ENCODE measurements at regions not wholly inside any gene's neighbourhood (a gene's known extent, or its start where the extent isn't known, plus 50 kb on each side); places are given as distances from the start of the nearest gene placed in this dataset.

GRCh38 chr12:63018273-63018672, 83.3 kb upstream of the PPM1H start:
- Histone ChIP-seq H3K9me3 (no peaks in the 10 kb centered on the region), H3K4me3 (ENCODE audit: control insufficient read depth in 1 of 2, extremely low read depth in 1 of 2, low read length in 1 of 2) (no peak overlapping the region), H3K27ac (ENCODE audit: low read length) (no peak overlapping the region), H3K4me1 (ENCODE audit: control insufficient read depth in 1 of 2, extremely low read depth in 1 of 2, insufficient read depth in 2 of 2, low read length in 2 of 2) (no peaks in the 10 kb centered on the region), H3K27me3 (replicated peaks in 1 of 2; ENCODE audit: control insufficient read depth in 2 of 2, extremely low read depth in 1 of 2, insufficient read depth in 2 of 2, low read length in 1 of 2) (no peaks in the 10 kb centered on the region), H3K36me3 (ENCODE audit: control insufficient read depth in 2 of 2, extremely low read depth in 1 of 2, insufficient read depth in 1 of 2, low read length in 1 of 2) (no peaks in the 10 kb centered on the region)
- CTCF ChIA-PET, result no interaction called here
- whole genome bisulfite sequencing (ENCODE audit: insufficient coverage), result no CpG with 5 or more reads among the region's 4 CpGs
- DNase-seq (no peak), ATAC-seq (replicated peaks in 1 of 4) (no peak)
- Mint-ChIP-seq H3K36me3 (no peaks in the 10 kb centered on the region), H3K4me3 (no peak overlapping the region), H3K4me1 (no peaks in the 10 kb centered on the region), H3K27ac (no peak overlapping the region), H3K27me3 (peaks cover 0 to 10% of the 10 kb centered on the region in 2 donors), H3K9me3 (no peaks in the 10 kb centered on the region)
- POLR2A ChIA-PET, result no interaction called here

DNA sequence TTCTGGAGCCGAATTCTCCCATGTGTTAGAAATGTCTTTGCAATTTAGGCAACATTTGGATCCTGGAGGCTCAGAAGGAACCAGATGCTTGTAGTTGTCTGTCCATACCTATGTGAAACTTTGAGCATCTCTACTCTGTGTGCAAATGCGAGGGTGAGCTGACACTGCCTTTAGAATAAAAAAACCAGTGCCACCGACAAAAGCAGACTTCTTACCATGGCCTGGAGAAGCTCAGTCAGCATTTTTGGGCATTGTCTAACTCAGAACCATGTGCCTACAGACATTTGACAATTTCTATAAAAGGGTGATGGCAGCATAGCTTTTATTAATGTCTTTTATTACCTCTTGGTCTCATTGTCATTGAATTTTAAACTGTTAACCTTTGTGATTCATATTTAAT, 78.4 kb upstream of the PPM1H start:
- CTCF ChIA-PET, result interaction anchor here in 1 of 2 donors (0.6 kb wide), 1 partner anchor 29 kb away, joined by 3 read pairs; no protein-coding TSS in a partner anchor
- POLR2A ChIA-PET, result no interaction called here
- Mint-ChIP-seq H3K9me3 (no peaks in the 10 kb centered on the region), H3K4me3 (no peak overlapping the region), H3K27ac (no peak overlapping the region), H3K4me1 (no peaks in the 10 kb centered on the region), H3K27me3 (no peaks in the 10 kb centered on the region), H3K36me3 (no peaks in the 10 kb centered on the region)
- DNase-seq, result no peak
- Histone ChIP-seq H3K27me3 (replicated peaks in 1 of 2; ENCODE audit: control insufficient read depth in 2 of 2, extremely low read depth in 1 of 2, insufficient read depth in 2 of 2, low read length in 1 of 2) (no peaks in the 10 kb centered on the region), H3K27ac (ENCODE audit: low read length) (no peak overlapping the region), H3K4me1 (ENCODE audit: control insufficient read depth in 1 of 2, extremely low read depth in 1 of 2, insufficient read depth in 2 of 2, low read length in 2 of 2) (no peaks in the 10 kb centered on the region), H3K4me3 (ENCODE audit: control insufficient read depth in 1 of 2, extremely low read depth in 1 of 2, low read length in 1 of 2) (no peak overlapping the region), H3K36me3 (ENCODE audit: control insufficient read depth in 2 of 2, extremely low read depth in 1 of 2, insufficient read depth in 1 of 2, low read length in 1 of 2) (no peaks in the 10 kb centered on the region), H3K9me3 (no peaks in the 10 kb centered on the region)
- 100% methylated on average over 1 of the region's 3 CpGs for WGBS (ENCODE audit: insufficient coverage)
- no peak for ATAC-seq (replicated peaks in 1 of 4)

DNA sequence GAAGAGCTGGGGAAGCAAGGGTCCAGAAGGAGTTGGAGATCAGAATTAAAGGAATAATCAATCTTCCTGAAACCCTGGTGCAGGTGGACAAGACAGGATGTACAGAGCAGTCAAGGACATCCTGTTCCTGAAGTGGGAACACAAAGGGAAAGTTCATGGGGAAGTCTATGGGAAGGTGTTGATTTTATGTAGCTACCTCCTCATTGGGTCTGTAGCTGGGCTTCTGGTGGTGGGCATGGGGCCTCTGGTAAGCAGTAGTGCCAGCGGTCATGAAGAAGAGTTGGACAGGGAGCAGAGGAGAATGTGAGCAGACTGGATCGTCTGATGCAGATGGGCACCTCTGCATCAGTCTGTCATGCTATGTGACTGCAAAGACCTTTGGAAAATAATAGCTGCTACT, 75.7 kb upstream of the PPM1H start:
- H3K36me3 Mint-ChIP-seq, result no peaks in the 10 kb centered on the region
- CTCF ChIA-PET, result no interaction called here
- POLR2A ChIA-PET, result no interaction called here

GRCh38 chr12:63008372-63008771, 73.4 kb upstream of the PPM1H start:
- no peaks in the 10 kb centered on the region for H3K4me1 Mint-ChIP-seq
- no peaks in the 10 kb centered on the region for H3K4me1 ChIP-seq (ENCODE audit: control insufficient read depth in 1 of 2, extremely low read depth in 1 of 2, insufficient read depth in 2 of 2, low read length in 2 of 2)
- no peak for DNase-seq
- H3K36me3 Mint-ChIP-seq, result no peaks in the 10 kb centered on the region
- no peaks in the 10 kb centered on the region for H3K27me3 ChIP-seq (replicated peaks in 1 of 2; ENCODE audit: control insufficient read depth in 2 of 2, extremely low read depth in 1 of 2, insufficient read depth in 2 of 2, low read length in 1 of 2)
- H3K27me3 Mint-ChIP-seq, result no peaks in the 10 kb centered on the region
- no peak overlapping the region for H3K4me3 ChIP-seq (ENCODE audit: control insufficient read depth in 1 of 2, extremely low read depth in 1 of 2, low read length in 1 of 2)
- no peaks in the 10 kb centered on the region for H3K9me3 ChIP-seq
- no peak overlapping the region for H3K27ac ChIP-seq (ENCODE audit: low read length)
- ChIA-PET POLR2A (interaction anchor here in 1 of 2 donors (0.6 kb wide), 1 partner anchor 798 kb away, joined by 3 read pairs; no protein-coding TSS in a partner anchor), CTCF (no interaction called here)
- H3K4me3 Mint-ChIP-seq, result no peak overlapping the region
- H3K27ac Mint-ChIP-seq, result no peak overlapping the region
- no peak for ATAC-seq (replicated peaks in 1 of 4)
- H3K9me3 Mint-ChIP-seq, result no peaks in the 10 kb centered on the region
- WGBS (ENCODE audit: insufficient coverage), result 44% methylated on average over 2 of the region's 4 CpGs
- no peaks in the 10 kb centered on the region for H3K36me3 ChIP-seq (ENCODE audit: control insufficient read depth in 2 of 2, extremely low read depth in 1 of 2, insufficient read depth in 1 of 2, low read length in 1 of 2)

More for the DNA sequence above, 75.7 kb upstream of the PPM1H start:
- no peaks in the 10 kb centered on the region for H3K4me1 ChIP-seq (ENCODE audit: control insufficient read depth in 1 of 2, extremely low read depth in 1 of 2, insufficient read depth in 2 of 2, low read length in 2 of 2)
- H3K36me3 ChIP-seq (ENCODE audit: control insufficient read depth in 2 of 2, extremely low read depth in 1 of 2, insufficient read depth in 1 of 2, low read length in 1 of 2), result no peaks in the 10 kb centered on the region
- 92% methylated on average over 1 of the region's 2 CpGs for WGBS (ENCODE audit: insufficient coverage)
- Mint-ChIP-seq H3K9me3 (no peaks in the 10 kb centered on the region), H3K4me1 (no peaks in the 10 kb centered on the region), H3K27ac (no peak overlapping the region), H3K4me3 (no peak overlapping the region), H3K27me3 (no peaks in the 10 kb centered on the region)
- no peak overlapping the region for H3K4me3 ChIP-seq (ENCODE audit: control insufficient read depth in 1 of 2, extremely low read depth in 1 of 2, low read length in 1 of 2)
- DNase-seq, result no peak
- no peaks in the 10 kb centered on the region for H3K9me3 ChIP-seq
- H3K27me3 ChIP-seq (replicated peaks in 1 of 2; ENCODE audit: control insufficient read depth in 2 of 2, extremely low read depth in 1 of 2, insufficient read depth in 2 of 2, low read length in 1 of 2), result no peaks in the 10 kb centered on the region
- H3K27ac ChIP-seq (ENCODE audit: low read length), result no peak overlapping the region
- no peak for ATAC-seq (replicated peaks in 1 of 4)

- no peaks in the 10 kb centered on the region for H3K27me3 ChIP-seq (replicated peaks in 1 of 2; ENCODE audit: control insufficient read depth in 2 of 2, extremely low read depth in 1 of 2, insufficient read depth in 2 of 2, low read length in 1 of 2)
- 87% methylated on average over 4 of the region's 6 CpGs for WGBS (ENCODE audit: insufficient coverage)
- H3K9me3 Mint-ChIP-seq, result no peaks in the 10 kb centered on the region
- no peaks in the 10 kb centered on the region for H3K4me1 ChIP-seq (ENCODE audit: control insufficient read depth in 1 of 2, extremely low read depth in 1 of 2, insufficient read depth in 2 of 2, low read length in 2 of 2)
- no peak overlapping the region for H3K4me3 Mint-ChIP-seq
- no peak overlapping the region for H3K27ac ChIP-seq (ENCODE audit: low read length)
- ATAC-seq (replicated peaks in 1 of 4) (no peak), DNase-seq (no peak)
- no peaks in the 10 kb centered on the region for H3K4me1 Mint-ChIP-seq
- ChIA-PET CTCF (no interaction called here), POLR2A (no interaction called here)
- no peaks in the 10 kb centered on the region for H3K9me3 ChIP-seq
- no peaks in the 10 kb centered on the region for H3K36me3 Mint-ChIP-seq
- no peak overlapping the region for H3K27ac Mint-ChIP-seq
- no peak overlapping the region for H3K4me3 ChIP-seq (ENCODE audit: control insufficient read depth in 1 of 2, extremely low read depth in 1 of 2, low read length in 1 of 2)
- no peaks in the 10 kb centered on the region for H3K27me3 Mint-ChIP-seq
- H3K36me3 ChIP-seq (ENCODE audit: control insufficient read depth in 2 of 2, extremely low read depth in 1 of 2, insufficient read depth in 1 of 2, low read length in 1 of 2), result no peaks in the 10 kb centered on the region
These were observed 72.8 kb upstream of the PPM1H start for GRCh38 chr12:63007726-63008125.

DNA sequence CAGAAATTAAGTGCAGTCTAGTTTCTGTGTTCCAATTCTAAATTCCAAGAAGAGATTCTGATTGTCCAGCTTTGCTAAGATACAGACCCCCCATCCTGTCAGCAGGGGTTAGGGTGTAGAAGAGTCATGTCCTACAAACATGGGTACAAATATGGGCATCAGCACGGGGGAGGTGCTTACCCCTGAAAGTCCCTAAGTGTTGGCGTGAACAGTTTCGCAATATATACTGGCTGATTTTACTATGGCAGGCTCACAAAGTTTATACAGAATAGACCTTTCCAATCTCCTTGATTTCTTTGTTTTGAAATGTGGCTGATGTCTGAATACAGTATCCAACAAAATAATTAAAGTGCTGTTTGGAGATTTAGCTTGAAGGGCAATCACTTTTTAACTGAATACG, 71.6 kb upstream of the PPM1H start:
- H3K9me3 ChIP-seq, result no peaks in the 10 kb centered on the region
- WGBS (ENCODE audit: insufficient coverage), result no CpG with 5 or more reads among the region's 4 CpGs
- Mint-ChIP-seq H3K4me3 (no peak overlapping the region), H3K27ac (no peak overlapping the region), H3K4me1 (no peaks in the 10 kb centered on the region), H3K9me3 (no peaks in the 10 kb centered on the region), H3K36me3 (no peaks in the 10 kb centered on the region), H3K27me3 (no peaks in the 10 kb centered on the region)
- H3K4me3 ChIP-seq (ENCODE audit: control insufficient read depth in 1 of 2, extremely low read depth in 1 of 2, low read length in 1 of 2), result no peak overlapping the region
- no peak overlapping the region for H3K27ac ChIP-seq (ENCODE audit: low read length)
- DNase-seq, result no peak
- H3K36me3 ChIP-seq (ENCODE audit: control insufficient read depth in 2 of 2, extremely low read depth in 1 of 2, insufficient read depth in 1 of 2, low read length in 1 of 2), result no peaks in the 10 kb centered on the region
- H3K4me1 ChIP-seq (ENCODE audit: control insufficient read depth in 1 of 2, extremely low read depth in 1 of 2, insufficient read depth in 2 of 2, low read length in 2 of 2), result no peaks in the 10 kb centered on the region
- POLR2A ChIA-PET, result no interaction called here
- no peaks in the 10 kb centered on the region for H3K27me3 ChIP-seq (replicated peaks in 1 of 2; ENCODE audit: control insufficient read depth in 2 of 2, extremely low read depth in 1 of 2, insufficient read depth in 2 of 2, low read length in 1 of 2)
- CTCF ChIA-PET, result no interaction called here
- no peak for ATAC-seq (replicated peaks in 1 of 4)

DNA sequence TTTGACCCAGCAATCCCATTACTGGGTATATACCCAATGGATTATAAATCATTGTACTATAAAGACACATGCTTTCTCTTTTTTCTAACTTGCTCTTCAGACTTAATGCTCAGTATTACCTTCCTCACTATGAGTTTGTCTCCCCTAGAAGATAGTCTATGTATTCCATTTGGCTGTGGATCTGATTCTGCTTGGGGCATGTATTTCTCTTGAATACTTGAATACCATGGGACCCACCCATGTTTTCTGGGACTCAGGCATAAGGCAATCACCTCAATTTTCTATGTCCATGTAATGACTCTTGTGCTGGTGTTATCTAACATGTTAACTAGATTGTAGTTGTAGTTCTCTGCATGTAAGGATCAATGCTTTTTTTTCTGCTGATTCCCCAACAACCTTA, 70.4 kb upstream of the PPM1H start:
- Mint-ChIP-seq H3K9me3 (no peaks in the 10 kb centered on the region), H3K36me3 (no peaks in the 10 kb centered on the region), H3K27ac (no peak overlapping the region), H3K4me3 (no peak overlapping the region), H3K27me3 (no peaks in the 10 kb centered on the region), H3K4me1 (no peaks in the 10 kb centered on the region)
- DNase-seq (no peak), ATAC-seq (replicated peaks in 1 of 4) (no peak)
- H3K27me3 ChIP-seq (replicated peaks in 1 of 2; ENCODE audit: control insufficient read depth in 2 of 2, extremely low read depth in 1 of 2, insufficient read depth in 2 of 2, low read length in 1 of 2), result no peaks in the 10 kb centered on the region
- no peak overlapping the region for H3K27ac ChIP-seq (ENCODE audit: low read length)
- CTCF ChIA-PET, result no interaction called here
- no peaks in the 10 kb centered on the region for H3K9me3 ChIP-seq
- POLR2A ChIA-PET, result no interaction called here
- H3K4me1 ChIP-seq (ENCODE audit: control insufficient read depth in 1 of 2, extremely low read depth in 1 of 2, insufficient read depth in 2 of 2, low read length in 2 of 2), result no peaks in the 10 kb centered on the region
- H3K36me3 ChIP-seq (ENCODE audit: control insufficient read depth in 2 of 2, extremely low read depth in 1 of 2, insufficient read depth in 1 of 2, low read length in 1 of 2), result no peaks in the 10 kb centered on the region
- no peak overlapping the region for H3K4me3 ChIP-seq (ENCODE audit: control insufficient read depth in 1 of 2, extremely low read depth in 1 of 2, low read length in 1 of 2)
